BLaER1 treated with 17β-estradiol and CSF1 and Interleukin-3, amounts not matched to agents 10 nM and 100 nM (cell line): ENCODE measurements at regions not wholly inside any gene's neighbourhood (a gene's known extent, or its start where the extent isn't known, plus 50 kb on each side); places are given as distances from the start of the nearest gene placed in this dataset.

ENCODE experiments used
- H3K27ac ChIP-seq, 11 experiments: shearing (Covaris generic); formaldehyde crosslinking; 2 replicates each; pipeline ENCODE4 v1.8.1; 2022
- H3K27me3 ChIP-seq, 11 experiments: shearing (Covaris generic); formaldehyde crosslinking; 2 replicates each; pipeline ENCODE4 v1.8.1; 2022
- H3K36me3 ChIP-seq, 11 experiments: shearing (Covaris generic); formaldehyde crosslinking; 2 replicates each; pipeline ENCODE4 v1.8.1; 2022
- H3K4me1 ChIP-seq, 10 experiments: shearing (Covaris generic); formaldehyde crosslinking; 2 replicates each; pipeline ENCODE4 v1.8.1; 2022
- H3K4me2 ChIP-seq, 11 experiments: shearing (Covaris generic); formaldehyde crosslinking; 2 replicates each; pipeline ENCODE4 v1.8.1; 2022
- H3K4me3 ChIP-seq, 10 experiments: shearing (Covaris generic); formaldehyde crosslinking; 2 replicates each; pipeline ENCODE4 v1.8.1; 2022
- H3K9ac ChIP-seq, 11 experiments: shearing (Covaris generic); formaldehyde crosslinking; 2 replicates each; pipeline ENCODE4 v1.8.1; 2022
- H3K9me3 ChIP-seq, 11 experiments: shearing (Covaris generic); formaldehyde crosslinking; replicated peaks in 1 of 11; 2 replicates each; pipeline ENCODE4 v1.8.1; 2022
- H4K20me1 ChIP-seq, 11 experiments: shearing (Covaris generic); formaldehyde crosslinking; 2 replicates each; pipeline ENCODE4 v1.8.1; 2022
- Cebpa-rat ChIP-seq, 11 experiments: shearing (Covaris generic); IDR thresholded peaks; 2 replicates each; pipeline ENCODE4 v1.8.1; 2022

GRCh38 chr6:49370518-49370917 is 92.5 kb downstream of the MMUT start:
- Histone ChIP-seq H3K4me2 (no peak overlapping the region), H3K4me1 (no peaks in the 10 kb centered on the region), H3K36me3 (no peaks in the 10 kb centered on the region), H3K9ac (no peak overlapping the region), H3K27me3 (no peaks in the 10 kb centered on the region), H3K9me3 (peaks cover 18 to 28% (median 25%) of the 10 kb centered on the region in 11 experiments), H3K27ac (no peak overlapping the region), H4K20me1 (no peaks in the 10 kb centered on the region), H3K4me3 (no peak overlapping the region)
- TF ChIP-seq Cebpa-rat (IDR thresholded peaks at IDR 0.05) = no peak

DNA sequence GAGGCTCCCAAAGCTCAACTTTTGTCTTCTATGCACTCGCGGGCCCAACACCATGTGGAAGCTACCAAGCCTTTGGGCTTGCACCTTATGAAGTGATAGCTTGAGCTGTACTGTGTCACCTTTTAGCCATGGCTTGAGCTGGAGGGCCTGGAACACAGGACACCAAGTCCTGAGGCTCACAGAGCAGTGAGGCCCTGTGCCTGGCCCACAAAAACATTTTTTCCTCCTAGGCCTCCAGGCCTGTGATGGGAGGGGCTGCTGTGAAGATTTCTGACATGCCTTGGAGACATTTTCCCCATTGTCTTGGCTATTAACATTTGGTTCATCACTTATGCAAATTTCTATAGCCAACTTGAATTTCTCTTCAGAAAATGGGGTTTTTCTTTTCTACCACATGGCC is 96.5 kb downstream of the MMUT start:
- no peak for TF ChIP-seq Cebpa-rat (IDR thresholded peaks at IDR 0.05)
- no peak overlapping the region for H3K4me2 ChIP-seq
- H3K36me3 ChIP-seq = no peaks in the 10 kb centered on the region
- H3K9ac ChIP-seq = no peak overlapping the region
- peaks cover 22 to 30% (median 27%) of the 10 kb centered on the region in 11 experiments for H3K9me3 ChIP-seq
- H3K4me3 ChIP-seq = no peak overlapping the region
- H4K20me1 ChIP-seq = no peaks in the 10 kb centered on the region
- no peak overlapping the region for H3K27ac ChIP-seq
- no peaks in the 10 kb centered on the region for H3K4me1 ChIP-seq
- no peaks in the 10 kb centered on the region for H3K27me3 ChIP-seq

DNA sequence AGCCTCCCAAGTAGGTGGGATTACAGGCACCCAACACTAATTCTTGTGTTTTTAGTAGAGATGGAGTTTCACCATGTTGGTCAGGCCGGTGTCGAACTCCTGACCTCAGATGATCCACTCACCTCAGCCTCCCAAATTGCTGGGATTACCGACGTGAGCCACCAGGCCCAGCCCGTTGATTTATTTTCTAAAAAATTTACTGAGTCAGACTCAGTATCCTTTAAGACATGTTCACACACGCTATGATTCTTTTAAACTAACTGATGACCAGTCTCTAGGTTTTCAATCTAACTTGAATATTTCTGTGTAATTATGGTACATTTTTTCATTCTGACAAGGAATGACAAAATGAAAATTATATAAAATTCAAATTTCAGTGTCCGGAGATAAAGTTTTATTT is 114.5 kb downstream of the MMUT start:
- no peaks in the 10 kb centered on the region for H3K4me1 ChIP-seq
- no peak overlapping the region for H3K4me2 ChIP-seq
- no peak overlapping the region for H3K4me3 ChIP-seq

GRCh38 chr6:49342410-49342809 is 120.6 kb downstream of the MMUT start:
- Histone ChIP-seq H3K4me2 (no peak overlapping the region), H3K36me3 (no peaks in the 10 kb centered on the region), H3K27me3 (no peaks in the 10 kb centered on the region), H3K4me3 (no peak overlapping the region), H4K20me1 (no peaks in the 10 kb centered on the region), H3K27ac (no peak overlapping the region), H3K9ac (no peak overlapping the region), H3K9me3 (no peaks in the 10 kb centered on the region), H3K4me1 (peaks cover 0 to under 1% (median 0%) of the 10 kb centered on the region in 10 experiments; a peak in 2 of 20 replicates)
- TF ChIP-seq Cebpa-rat (IDR thresholded peaks at IDR 0.05) = no peak

More for the DNA sequence above, 114.5 kb downstream of the MMUT start:
- Histone ChIP-seq H4K20me1 (no peaks in the 10 kb centered on the region), H3K27ac (no peak overlapping the region), H3K36me3 (no peaks in the 10 kb centered on the region), H3K9me3 (no peaks in the 10 kb centered on the region; a peak in 1 of 22 replicates), H3K27me3 (no peaks in the 10 kb centered on the region), H3K9ac (no peak overlapping the region)
- no peak for TF ChIP-seq Cebpa-rat (IDR thresholded peaks at IDR 0.05)

GRCh38 chr6:49341869-49342268 is 121.2 kb downstream of the MMUT start:
- H3K4me3 ChIP-seq = no peak overlapping the region
- no peak overlapping the region for H3K4me2 ChIP-seq
- H3K9me3 ChIP-seq = peaks cover 0 to 1% (median 0%) of the 10 kb centered on the region in 11 experiments; a peak in 3 of 22 replicates
- H3K9ac ChIP-seq = no peak overlapping the region
- no peak overlapping the region for H3K27ac ChIP-seq
- H3K27me3 ChIP-seq = no peaks in the 10 kb centered on the region
- H4K20me1 ChIP-seq = no peaks in the 10 kb centered on the region
- peaks cover 2 to 6% (median 4%) of the 10 kb centered on the region in 10 experiments; a peak in 19 of 20 replicates for H3K4me1 ChIP-seq
- TF ChIP-seq Cebpa-rat (IDR thresholded peaks at IDR 0.05) = no peak
- no peaks in the 10 kb centered on the region for H3K36me3 ChIP-seq

DNA sequence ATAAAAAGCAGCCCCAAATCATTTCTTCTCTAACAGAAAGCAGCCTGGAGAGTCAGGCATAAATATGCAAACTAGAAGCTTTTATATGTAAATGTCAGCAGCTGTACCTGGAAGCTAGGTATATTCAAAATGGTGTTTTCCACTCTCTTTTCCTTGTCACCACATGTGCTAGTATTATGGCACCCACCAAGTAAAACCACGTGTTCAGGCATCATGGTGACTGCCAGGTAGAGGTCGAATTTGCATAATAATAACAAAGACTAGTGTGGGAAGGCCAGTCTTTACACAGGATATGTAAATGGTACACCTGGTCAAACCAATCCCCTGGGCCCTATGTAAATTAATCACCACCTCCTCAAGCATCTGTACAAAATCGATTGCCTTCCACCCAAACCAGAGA is 124.0 kb downstream of the MMUT start:
- no peak for TF ChIP-seq Cebpa-rat (IDR thresholded peaks at IDR 0.05)
- no peak overlapping the region for H3K4me2 ChIP-seq
- no peak overlapping the region for H3K9ac ChIP-seq
- H3K27ac ChIP-seq = no peak overlapping the region
- no peaks in the 10 kb centered on the region for H3K36me3 ChIP-seq
- H3K4me1 ChIP-seq = peaks cover 6 to 14% (median 10%) of the 10 kb centered on the region in 10 experiments; a peak in 19 of 20 replicates
- H3K4me3 ChIP-seq = no peak overlapping the region
- no peaks in the 10 kb centered on the region for H3K27me3 ChIP-seq
- H4K20me1 ChIP-seq = no peaks in the 10 kb centered on the region
- H3K9me3 ChIP-seq = peaks cover 0 to 12% (median 6%) of the 10 kb centered on the region in 11 experiments; a peak in 12 of 22 replicates

DNA sequence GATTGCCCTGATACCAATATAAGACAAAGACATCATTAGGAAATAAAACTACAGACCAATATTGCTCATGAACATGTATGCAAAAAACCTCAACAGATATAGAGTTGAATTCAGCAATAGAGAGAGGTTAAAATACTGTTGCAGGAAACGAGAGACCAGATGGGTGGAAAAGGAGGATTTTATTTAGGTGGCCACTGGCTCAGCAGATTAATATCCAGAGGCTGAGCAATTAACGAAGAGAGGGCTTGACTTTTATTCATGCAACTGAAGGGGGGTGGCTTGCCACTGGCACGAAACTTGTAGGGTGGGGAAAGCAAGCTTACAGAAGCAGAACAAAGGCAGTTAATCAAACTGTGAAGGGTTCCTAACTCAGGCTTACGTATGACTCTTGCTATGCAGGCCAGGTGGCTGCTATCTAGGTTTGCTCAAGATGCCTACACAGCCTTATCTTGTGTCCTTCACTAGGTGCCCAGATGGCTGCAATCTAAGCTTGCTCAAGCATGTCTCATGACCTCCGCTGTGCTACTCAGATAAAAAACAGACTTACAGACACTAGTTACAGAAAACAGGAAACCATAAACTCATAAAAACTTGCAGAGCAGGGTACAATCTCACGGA is 126.4 kb downstream of the MMUT start:
- peak overlapping the region; percentile 24 to 63 (median 45); a peak in 21 of 22 replicates for H3K4me2 ChIP-seq
- no peak overlapping the region for H3K4me3 ChIP-seq
- peaks cover 0 to 12% (median 6%) of the 10 kb centered on the region in 11 experiments; a peak in 12 of 22 replicates for H3K9me3 ChIP-seq
- H3K9ac ChIP-seq = no peak overlapping the region
- H3K27ac ChIP-seq = peak overlapping the region in 6 of 11 experiments; percentile 22 to 64 (median 36); a peak in 9 of 22 replicates
- peaks cover 6 to 14% (median 10%) of the 10 kb centered on the region in 10 experiments; a peak in 19 of 20 replicates for H3K4me1 ChIP-seq
- no peaks in the 10 kb centered on the region for H3K27me3 ChIP-seq
- TF ChIP-seq Cebpa-rat (IDR thresholded peaks at IDR 0.05) = peak in 4 of 11 experiments; percentile 49 to 70 (median 64); a peak in 6 of 22 replicates
- H4K20me1 ChIP-seq = no peaks in the 10 kb centered on the region
- H3K36me3 ChIP-seq = no peaks in the 10 kb centered on the region

DNA sequence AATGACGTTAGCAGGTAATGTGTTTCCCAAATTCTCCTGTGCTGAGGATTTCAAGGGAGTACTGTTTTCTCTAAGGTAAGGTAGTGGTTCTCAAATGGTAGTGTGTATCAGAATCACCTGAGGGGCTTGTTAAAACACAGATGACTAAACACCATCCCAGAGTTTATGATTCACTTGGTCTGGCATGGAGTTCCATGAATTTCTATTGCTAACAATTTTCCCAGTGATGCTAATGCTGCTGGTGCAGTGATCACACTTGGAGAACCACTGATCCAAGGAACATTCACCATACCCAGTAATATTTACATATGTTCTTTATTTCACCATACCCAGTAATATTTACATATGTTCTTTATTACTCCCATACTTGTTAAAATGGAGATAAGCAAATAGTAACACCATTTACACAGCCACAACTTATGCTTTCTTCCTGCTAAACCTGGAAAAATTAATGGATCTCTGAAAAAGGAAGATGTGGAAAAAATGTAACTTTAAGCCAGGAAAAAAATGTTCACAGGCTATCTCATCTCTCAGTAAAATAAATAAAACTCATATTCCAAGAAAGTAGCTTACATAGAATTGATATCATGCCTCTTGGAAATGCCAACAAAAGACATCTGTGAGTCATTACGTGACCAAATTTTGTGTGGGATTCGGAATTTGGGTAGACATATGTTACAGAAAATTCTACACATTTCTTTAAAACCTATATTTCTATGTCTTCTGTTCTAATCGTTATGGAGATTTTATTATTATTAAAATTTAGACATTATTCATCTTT is 129.5 kb downstream of the MMUT start:
- TF ChIP-seq Cebpa-rat (IDR thresholded peaks at IDR 0.05) = no peak
- no peak overlapping the region for H3K9ac ChIP-seq
- H3K4me2 ChIP-seq = no peak overlapping the region
- H4K20me1 ChIP-seq = no peaks in the 10 kb centered on the region
- H3K27me3 ChIP-seq = no peaks in the 10 kb centered on the region
- H3K4me3 ChIP-seq = no peak overlapping the region
- H3K27ac ChIP-seq = no peak overlapping the region
- H3K36me3 ChIP-seq = no peaks in the 10 kb centered on the region
- H3K9me3 ChIP-seq = peaks cover 0 to 12% (median 6%) of the 10 kb centered on the region in 11 experiments; a peak in 12 of 22 replicates
- H3K4me1 ChIP-seq = peaks cover 6 to 14% (median 10%) of the 10 kb centered on the region in 10 experiments; a peak in 19 of 20 replicates

DNA sequence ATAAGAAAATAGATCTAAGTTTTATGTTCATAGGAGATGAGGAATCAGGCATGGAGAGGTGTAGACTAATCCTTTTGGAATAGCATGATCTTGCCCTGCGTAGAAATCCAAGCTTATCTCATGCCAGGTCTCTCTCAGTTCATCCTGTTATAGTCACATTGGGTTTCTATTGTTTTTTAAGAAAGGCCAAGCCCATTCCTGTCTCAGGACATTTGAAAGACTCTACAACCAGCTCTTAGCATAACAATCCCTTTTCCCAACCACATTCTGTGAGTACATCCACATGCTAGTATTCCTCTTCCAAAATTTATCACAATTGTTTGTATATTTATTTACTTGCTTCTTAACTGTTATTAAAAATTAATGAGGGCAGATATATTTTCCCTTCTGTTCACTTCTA is 130.3 kb downstream of the MMUT start:
- TF ChIP-seq Cebpa-rat (IDR thresholded peaks at IDR 0.05) = no peak

More for the DNA sequence above, 130.3 kb downstream of the MMUT start:
- Histone ChIP-seq H3K9me3 (peaks cover 0 to 12% (median 6%) of the 10 kb centered on the region in 11 experiments; a peak in 12 of 22 replicates), H3K36me3 (no peaks in the 10 kb centered on the region), H3K27ac (no peak overlapping the region), H4K20me1 (no peaks in the 10 kb centered on the region), H3K4me1 (peaks cover 6 to 14% (median 10%) of the 10 kb centered on the region in 10 experiments; a peak in 19 of 20 replicates), H3K9ac (no peak overlapping the region), H3K4me3 (no peak overlapping the region), H3K4me2 (no peak overlapping the region), H3K27me3 (no peaks in the 10 kb centered on the region)
